Astrocyte (in vitro differentiated cells and primary cell): ENCODE measurements at regions not wholly inside any gene's neighbourhood (a gene's known extent, or its start where the extent isn't known, plus 50 kb on each side); places are given as distances from the start of the nearest gene placed in this dataset.

Experiments
- DNase-seq: peaks from one replicate; pipeline ENCODE4 v3.0.0-alpha.2; 2010; ENCODE audit warnings: low read depth
- FAIRE-seq: peaks from 2 replicates; lab custom pipeline; 2011; peaks lifted over from hg19 to GRCh38; lab: Jason Lieb, UNC
- H2AFZ ChIP-seq: 2 replicates; pipeline ENCODE4 v1.6.0; 2012; ENCODE audit warnings: low read depth, low read length, inconsistent platforms
- H3K27ac ChIP-seq: 2 replicates; pipeline ENCODE4 v1.5.1; 2011; ENCODE audit warnings: low read depth, low read length, inconsistent platforms
- H3K27me3 ChIP-seq: 2 replicates; pipeline ENCODE4 v1.6.0; 2011; ENCODE audit warnings: low read length, inconsistent platforms; ENCODE audit not compliant: insufficient read depth
- H3K36me3 ChIP-seq: 2 replicates; pipeline ENCODE4 v1.5.1; 2011; ENCODE audit warnings: low read length, inconsistent platforms; ENCODE audit not compliant: insufficient read depth
- H3K4me1 ChIP-seq: 2 replicates; pipeline ENCODE4 v1.5.1; 2011; ENCODE audit warnings: low read length, inconsistent platforms; ENCODE audit not compliant: insufficient read depth
- H3K4me2 ChIP-seq: 2 replicates; pipeline ENCODE4 v1.6.0; 2012; ENCODE audit warnings: low read length, inconsistent platforms
- H3K4me3 ChIP-seq: 2 replicates; pipeline ENCODE4 v1.5.1; 2011; ENCODE audit warnings: low read depth, mild to moderate bottlenecking, low read length, inconsistent platforms; ENCODE audit not compliant: insufficient read depth
- H3K79me2 ChIP-seq: 2 replicates; pipeline ENCODE4 v1.6.0; 2012; ENCODE audit warnings: mild to moderate bottlenecking, low read length, inconsistent platforms; ENCODE audit not compliant: insufficient read depth
- H3K9ac ChIP-seq: 2 replicates; pipeline ENCODE4 v1.6.0; 2012; ENCODE audit warnings: mild to moderate bottlenecking, low read length, inconsistent platforms
- H3K9me3 ChIP-seq: 2 replicates; pipeline ENCODE4 v1.5.1; 2012; ENCODE audit warnings: low read depth, mild to moderate bottlenecking, low read length, inconsistent platforms; ENCODE audit not compliant: insufficient read depth
- H4K20me1 ChIP-seq: 2 replicates; pipeline ENCODE4 v1.6.0; 2012; ENCODE audit warnings: low read length, inconsistent platforms; ENCODE audit not compliant: insufficient read depth
- H3K27ac Mint-ChIP-seq: one replicate; pipeline ENCODE4 v1.8.0; 2021; ENCODE audit warnings: mild to moderate bottlenecking, mixed read lengths; ENCODE audit not compliant: unreplicated experiment
- H3K27me3 Mint-ChIP-seq: one replicate; pipeline ENCODE4 v1.8.0; 2021; ENCODE audit warnings: low read depth, mixed read lengths; ENCODE audit not compliant: unreplicated experiment
- H3K36me3 Mint-ChIP-seq: one replicate; pipeline ENCODE4 v1.8.0; 2021; ENCODE audit warnings: low read depth, mixed read lengths; ENCODE audit not compliant: unreplicated experiment
- H3K4me1 Mint-ChIP-seq: one replicate; pipeline ENCODE4 v1.8.0; 2021; ENCODE audit warnings: low read depth, mixed read lengths; ENCODE audit not compliant: unreplicated experiment
- H3K4me3 Mint-ChIP-seq: one replicate; pipeline ENCODE4 v1.8.0; 2021; ENCODE audit warnings: mild to moderate bottlenecking, moderate library complexity, mixed read lengths; ENCODE audit not compliant: unreplicated experiment
- H3K9me3 Mint-ChIP-seq: one replicate; pipeline ENCODE4 v1.8.0; 2021; ENCODE audit warnings: mild to moderate bottlenecking, mixed read lengths; ENCODE audit not compliant: unreplicated experiment
- CTCF ChIP-seq: IDR thresholded peaks from 2 replicates; pipeline ENCODE4 v1.5.1; 2011; ENCODE audit warnings: low read depth, mild to moderate bottlenecking, inconsistent platforms, low read length, moderate library complexity; ENCODE audit not compliant: insufficient read depth
- EZH2 ChIP-seq: IDR thresholded peaks from 2 replicates; pipeline ENCODE4 v1.6.1; 2012; ENCODE audit warnings: mild to moderate bottlenecking, low read length, inconsistent platforms; ENCODE audit not compliant: insufficient read depth

- H3K9me3 ChIP-seq, result no peaks in the 10 kb centered on the region
- H3K9ac ChIP-seq, result no peak overlapping the region
- TF ChIP-seq CTCF (no peak), EZH2 (no peak)
- H3K9me3 Mint-ChIP-seq, result peaks cover 12% of the 10 kb centered on the region
- FAIRE-seq (no peak), DNase-seq (no peak)
- H3K4me3 Mint-ChIP-seq, result no peak overlapping the region
- no peak overlapping the region for H2AFZ ChIP-seq
- no peaks in the 10 kb centered on the region for H4K20me1 ChIP-seq
- H3K27me3 ChIP-seq, result no peaks in the 10 kb centered on the region
- no peaks in the 10 kb centered on the region for H3K36me3 Mint-ChIP-seq
- no peaks in the 10 kb centered on the region for H3K4me1 ChIP-seq
- H3K4me2 ChIP-seq, result no peak overlapping the region
- no peaks in the 10 kb centered on the region for H3K36me3 ChIP-seq
- H3K27me3 Mint-ChIP-seq, result peaks cover 11% of the 10 kb centered on the region
- H3K79me2 ChIP-seq, result no peaks in the 10 kb centered on the region
- H3K27ac Mint-ChIP-seq, result no peak overlapping the region
- no peaks in the 10 kb centered on the region for H3K4me1 Mint-ChIP-seq
- no peak overlapping the region for H3K4me3 ChIP-seq
- H3K27ac ChIP-seq, result no peak overlapping the region
Measured at GRCh38 chr12:114858388-114859146, 174.6 kb upstream of the TBX3 start.

- Histone ChIP-seq H3K79me2 (no peaks in the 10 kb centered on the region), H3K27ac (no peak overlapping the region), H3K27me3 (no peaks in the 10 kb centered on the region), H3K4me1 (no peaks in the 10 kb centered on the region), H3K36me3 (no peaks in the 10 kb centered on the region), H4K20me1 (no peaks in the 10 kb centered on the region), H3K4me3 (no peak overlapping the region), H3K4me2 (no peak overlapping the region), H3K9ac (no peak overlapping the region), H3K9me3 (no peaks in the 10 kb centered on the region), H2AFZ (no peak overlapping the region)
- no peaks in the 10 kb centered on the region for H3K36me3 Mint-ChIP-seq
- H3K4me1 Mint-ChIP-seq, result no peaks in the 10 kb centered on the region
- H3K27ac Mint-ChIP-seq, result no peak overlapping the region
- H3K9me3 Mint-ChIP-seq, result peaks cover 10% of the 10 kb centered on the region
- no peak for FAIRE-seq
- H3K27me3 Mint-ChIP-seq, result peaks cover 6% of the 10 kb centered on the region
- TF ChIP-seq CTCF, result no peak
- TF ChIP-seq EZH2, result no peak
- no peak for DNase-seq
- H3K4me3 Mint-ChIP-seq, result no peak overlapping the region
Measured at GRCh38 chr12:114855678-114856077, 171.7 kb upstream of the TBX3 start.

- H3K27ac Mint-ChIP-seq, result no peak overlapping the region
- no peak overlapping the region for H3K4me3 ChIP-seq
- no peaks in the 10 kb centered on the region for H3K4me1 ChIP-seq
- no peaks in the 10 kb centered on the region for H3K27me3 ChIP-seq
- H3K4me2 ChIP-seq, result no peak overlapping the region
- H3K79me2 ChIP-seq, result no peaks in the 10 kb centered on the region
- TF ChIP-seq EZH2 (no peak), CTCF (no peak)
- H3K9me3 ChIP-seq, result no peaks in the 10 kb centered on the region
- peaks cover 3% of the 10 kb centered on the region for H3K4me1 Mint-ChIP-seq
- H3K36me3 Mint-ChIP-seq, result no peaks in the 10 kb centered on the region
- DNase-seq (no peak), FAIRE-seq (no peak)
- no peaks in the 10 kb centered on the region for H3K36me3 ChIP-seq
- H2AFZ ChIP-seq, result no peak overlapping the region
- H3K27me3 Mint-ChIP-seq, result peaks cover 6% of the 10 kb centered on the region
- H4K20me1 ChIP-seq, result no peaks in the 10 kb centered on the region
- H3K9ac ChIP-seq, result no peak overlapping the region
- no peak overlapping the region for H3K4me3 Mint-ChIP-seq
- no peak overlapping the region for H3K27ac ChIP-seq
- H3K9me3 Mint-ChIP-seq, result peaks cover 10% of the 10 kb centered on the region
Measured at GRCh38 chr12:114852976-114853529, 169.1 kb upstream of the TBX3 start.
